ENCODE measurements at regions not wholly inside any gene's neighbourhood (a gene's known extent, or its start where the extent isn't known, plus 50 kb on each side); places are given as distances from the start of the nearest gene placed in this dataset.

GRCh38 chr14:71507681-71508080 is 424.5 kb upstream of the RGS6 start:
- CTCF ChIA-PET = no interaction called here
- POLR2A ChIA-PET = no interaction called here

GRCh38 chr14:71508901-71509300 is 423.3 kb upstream of the RGS6 start:
- ChIA-PET CTCF (no interaction called here), POLR2A (no interaction called here)

- ChIA-PET CTCF (no interaction called here), POLR2A (no interaction called here)
Measured at GRCh38 chr14:71511152-71511551, 421.1 kb upstream of the RGS6 start.

GRCh38 chr14:71514941-71515919 is 417.0 kb upstream of the RGS6 start:
- POLR2A ChIA-PET = no interaction called here
- CTCF ChIA-PET = no interaction called here

- CTCF ChIA-PET = no interaction called here
- POLR2A ChIA-PET = no interaction called here
Measured at GRCh38 chr14:71521238-71522135, 410.7 kb upstream of the RGS6 start.

GRCh38 chr14:71523630-71524319 is 408.5 kb upstream of the RGS6 start:
- POLR2A ChIA-PET = no interaction called here
- CTCF ChIA-PET = no interaction called here

- POLR2A ChIA-PET = no interaction called here
- CTCF ChIA-PET = no interaction called here
Measured at GRCh38 chr14:71524320-71524982, 407.8 kb upstream of the RGS6 start.

GRCh38 chr14:71525663-71526221 is 406.5 kb upstream of the RGS6 start:
- ChIA-PET POLR2A (no interaction called here), CTCF (no interaction called here)

- CTCF ChIA-PET = no interaction called here
- POLR2A ChIA-PET = no interaction called here
Measured at GRCh38 chr14:71526388-71526787, 405.8 kb upstream of the RGS6 start.

GRCh38 chr14:71527838-71528237 is 404.4 kb upstream of the RGS6 start:
- ChIA-PET CTCF (no interaction called here), POLR2A (no interaction called here)

GRCh38 chr14:71529848-71530247 is 402.4 kb upstream of the RGS6 start:
- ChIA-PET CTCF (no interaction called here), POLR2A (no interaction called here)

GRCh38 chr14:71532344-71532743 is 399.9 kb upstream of the RGS6 start:
- POLR2A ChIA-PET = no interaction called here

GRCh38 chr14:71532790-71533189 is 399.4 kb upstream of the RGS6 start:
- CTCF ChIA-PET = no interaction called here
- POLR2A ChIA-PET = no interaction called here

More at GRCh38 chr14:71532344-71532743, 399.9 kb upstream of the RGS6 start:
- CTCF ChIA-PET = no interaction called here

GRCh38 chr14:71533390-71533789 is 398.8 kb upstream of the RGS6 start:
- ChIA-PET CTCF (no interaction called here), POLR2A (no interaction called here)

GRCh38 chr14:71533800-71534199 is 398.4 kb upstream of the RGS6 start:
- ChIA-PET CTCF (no interaction called here), POLR2A (no interaction called here)

GRCh38 chr14:71534506-71534905 is 397.7 kb upstream of the RGS6 start:
- CTCF ChIA-PET = interaction anchor here (0.6 kb wide), 1 partner anchor 12 kb away, joined by 3 read pairs; no protein-coding TSS in a partner anchor
- POLR2A ChIA-PET = no interaction called here

GRCh38 chr14:71536015-71536740 is 396.1 kb upstream of the RGS6 start:
- POLR2A ChIA-PET = no interaction called here
- CTCF ChIA-PET = no interaction called here

- POLR2A ChIA-PET = no interaction called here
- CTCF ChIA-PET = no interaction called here
Measured at GRCh38 chr14:71536927-71537772, 395.1 kb upstream of the RGS6 start.

Measured in activated CD8-positive, alpha-beta memory T cell treated with anti-CD3 and anti-CD28 coated beads for 36 hours (primary cell).